ENCODE measurements at regions not wholly inside any gene's neighbourhood (a gene's known extent, or its start where the extent isn't known, plus 50 kb on each side); places are given as distances from the start of the nearest gene placed in this dataset.

DNA sequence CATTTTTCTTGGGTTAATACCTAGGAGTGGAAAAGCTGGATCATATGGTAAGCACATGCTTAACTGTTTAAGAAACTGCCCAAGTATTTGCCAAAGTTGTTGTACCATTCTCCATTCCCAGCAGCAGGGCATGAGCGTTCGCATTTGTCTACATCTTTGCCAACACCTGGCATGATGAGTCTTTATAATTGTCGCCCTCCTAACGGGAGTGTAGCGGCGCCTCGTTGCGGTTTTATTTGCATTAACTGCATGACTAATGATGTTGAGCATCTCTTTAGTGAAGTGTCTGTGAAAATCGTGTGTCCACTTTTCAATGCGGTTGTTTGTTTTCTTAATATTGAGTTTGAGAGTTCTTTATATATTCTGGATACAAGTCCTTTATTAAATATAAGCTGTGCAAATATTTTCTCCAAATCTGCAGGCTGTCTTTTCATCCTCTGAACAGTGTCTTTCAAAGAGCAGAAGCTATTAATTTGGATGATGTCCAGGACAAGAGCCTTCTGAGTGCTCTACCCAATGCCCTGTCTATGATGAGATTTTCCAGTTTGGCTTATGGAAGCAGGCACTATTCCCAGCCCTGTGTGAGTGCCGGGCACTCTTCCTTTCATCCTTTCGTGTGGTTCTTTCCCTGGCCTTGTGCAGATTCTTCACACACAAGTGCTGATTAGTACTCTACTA is 202.0 kb downstream of the FOXO1 start:
- Histone ChIP-seq H3K36me3 (ENCODE audit: control insufficient read depth, insufficient read depth, low read length) (no peaks in the 10 kb centered on the region), H2AFZ (ENCODE audit: low read depth, low read length) (no peak overlapping the region), H3K4me3 (no peak overlapping the region), H3K27ac (ENCODE audit: extremely low read depth, low read depth, low read length) (no peak overlapping the region), H3K9me3 (replicated peaks; ENCODE audit: control insufficient read depth, insufficient read depth, low read depth, low read length) (no peaks in the 10 kb centered on the region), H3K4me1 (replicated peaks in 1 of 2; ENCODE audit: control insufficient read depth in 2 of 2, insufficient read depth in 2 of 2, low read length in 2 of 2) (no peaks in the 10 kb centered on the region), H3K27me3 (ENCODE audit: control insufficient read depth in 2 of 2, insufficient read depth in 2 of 2, low read length in 2 of 2) (peaks cover 0 to 2% of the 10 kb centered on the region in 2 experiments; a peak in 2 of 5 replicates), H3K9ac (ENCODE audit: insufficient read depth in 1 of 2, low read depth in 2 of 2, low read length in 2 of 2) (no peak overlapping the region), H3K79me2 (ENCODE audit: control insufficient read depth, insufficient read depth, low read length) (no peaks in the 10 kb centered on the region), H4K20me1 (replicated peaks; ENCODE audit: control insufficient read depth, insufficient read depth, low read length) (no peaks in the 10 kb centered on the region), H3K4me2 (ENCODE audit: insufficient read depth, low read length) (no peak overlapping the region), H3K9me1 (ENCODE audit: control insufficient read depth, insufficient read depth, low read length) (no peaks in the 10 kb centered on the region)
- BruUV-seq (replicated peaks), result no TSS peak
- ATAC-seq (no peak), FAIRE-seq (no peak), DNase-seq (ENCODE audit: extremely low read depth in 1 of 4, low spot score in 3 of 4) (no peak)
- POLR2A ChIA-PET, result no interaction called here
- in situ Hi-C loops (cut with MboI), result no loop called here
- TF ChIP-seq, protein P1, sequence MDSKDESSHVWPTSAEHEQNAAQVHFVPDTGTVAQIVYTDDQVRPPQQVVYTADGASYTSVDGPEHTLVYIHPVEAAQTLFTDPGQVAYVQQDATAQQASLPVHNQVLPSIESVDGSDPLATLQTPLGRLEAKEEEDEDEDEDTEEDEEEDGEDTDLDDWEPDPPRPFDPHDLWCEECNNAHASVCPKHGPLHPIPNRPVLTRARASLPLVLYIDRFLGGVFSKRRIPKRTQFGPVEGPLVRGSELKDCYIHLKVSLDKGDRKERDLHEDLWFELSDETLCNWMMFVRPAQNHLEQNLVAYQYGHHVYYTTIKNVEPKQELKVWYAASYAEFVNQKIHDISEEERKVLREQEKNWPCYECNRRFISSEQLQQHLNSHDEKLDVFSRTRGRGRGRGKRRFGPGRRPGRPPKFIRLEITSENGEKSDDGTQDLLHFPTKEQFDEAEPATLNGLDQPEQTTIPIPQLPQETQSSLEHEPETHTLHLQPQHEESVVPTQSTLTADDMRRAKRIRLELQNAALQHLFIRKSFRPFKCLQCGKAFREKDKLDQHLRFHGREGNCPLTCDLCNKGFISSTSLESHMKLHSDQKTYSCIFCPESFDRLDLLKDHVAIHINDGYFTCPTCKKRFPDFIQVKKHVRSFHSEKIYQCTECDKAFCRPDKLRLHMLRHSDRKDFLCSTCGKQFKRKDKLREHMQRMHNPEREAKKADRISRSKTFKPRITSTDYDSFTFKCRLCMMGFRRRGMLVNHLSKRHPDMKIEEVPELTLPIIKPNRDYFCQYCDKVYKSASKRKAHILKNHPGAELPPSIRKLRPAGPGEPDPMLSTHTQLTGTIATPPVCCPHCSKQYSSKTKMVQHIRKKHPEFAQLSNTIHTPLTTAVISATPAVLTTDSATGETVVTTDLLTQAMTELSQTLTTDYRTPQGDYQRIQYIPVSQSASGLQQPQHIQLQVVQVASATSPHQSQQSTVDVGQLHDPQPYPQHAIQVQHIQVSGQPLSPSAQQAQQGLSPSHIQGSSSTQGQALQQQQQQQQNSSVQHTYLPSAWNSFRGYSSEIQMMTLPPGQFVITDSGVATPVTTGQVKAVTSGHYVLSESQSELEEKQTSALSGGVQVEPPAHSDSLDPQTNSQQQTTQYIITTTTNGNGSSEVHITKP (IDR thresholded peaks at IDR 0.05; ENCODE audit: partially characterized antibody), result no peak
- TF ChIP-seq MBD2 (IDR thresholded peaks at IDR 0.05; ENCODE audit: borderline replicate concordance, low read depth) (no peak), ZC3H11A (IDR thresholded peaks at IDR 0.05; ENCODE audit: low read depth, low read length) (no peak), DMBX1 (CRISPR knock-in tag; IDR thresholded peaks at IDR 0.05; ENCODE audit: borderline replicate concordance) (no peak), RBM34 (IDR thresholded peaks at IDR 0.05; ENCODE audit: borderline replicate concordance, insufficient read depth, low read length) (no peak), ZNF785 (CRISPR knock-in tag; IDR thresholded peaks at IDR 0.05) (no peak), SREBF1 (IDR thresholded peaks at IDR 0.05; ENCODE audit: borderline replicate concordance, low read depth, low read length) (no peak)
- WGBS (ENCODE audit: insufficient coverage, low coverage, missing lambda C conversion rate), result 0% methylated on average over 12 of the region's 12 CpGs
- intact Hi-C loops (cut with micrococcal nuclease), result no loop called here
- CTCF ChIA-PET (ENCODE audit: low intra/inter-chr PET ratio), result no interaction called here
